H1 (cell line): ENCODE measurements at regions not wholly inside any gene's neighbourhood (a gene's known extent, or its start where the extent isn't known, plus 50 kb on each side); places are given as distances from the start of the nearest gene placed in this dataset.

Experiments used
- CTCF ChIA-PET: fragments of 300-600 bp; sonication (Branson Sonifier 250); formaldehyde crosslinking; loops from one replicate; lab custom pipeline; 2021; ENCODE audit not compliant: partially characterized antibody; lab: Charles Lee
- POLR2A ChIA-PET: fragments of 300-600 bp; sonication (Branson Sonifier 250); formaldehyde crosslinking; loops from one replicate; lab custom pipeline; 2021; ENCODE audit warnings: inconsistent platforms; ENCODE audit not compliant: partially characterized antibody; lab: Charles Lee
- DNase-seq, 2 experiments: peaks; one replicate each; pipeline versions ENCODE4 v3.0.0 to v3.0.0-alpha.2; 2010 to 2022; ENCODE audit warnings: low spot score in 2 of 2, low read depth in 1 of 2, mixed read lengths in 1 of 2
- FAIRE-seq: peaks from 2 replicates; lab custom pipeline; 2011; peaks lifted over from hg19 to GRCh38; lab: Jason Lieb, UNC
- H2AFZ ChIP-seq: 2 replicates; pipeline ENCODE4 v1.8.1; 2012; ENCODE audit warnings: low read length, inconsistent platforms
- H2AK5ac ChIP-seq: 2 replicates; pipeline ENCODE4 v1.6.1; 2013; ENCODE audit warnings: low read depth, low read length
- H2BK120ac ChIP-seq: replicated peaks from 2 replicates; pipeline ENCODE3; 2013; ENCODE audit warnings: low read depth, low read length, inconsistent platforms
- H2BK12ac ChIP-seq: 2 replicates; pipeline ENCODE4 v1.6.1; 2013; ENCODE audit warnings: low read depth, low read length
- H2BK15ac ChIP-seq: 2 replicates; pipeline ENCODE4 v1.6.1; 2013; ENCODE audit warnings: low read length
- H2BK20ac ChIP-seq: 2 replicates; pipeline ENCODE4 v1.6.1; 2013; ENCODE audit warnings: low read length
- H2BK5ac ChIP-seq: 2 replicates; pipeline ENCODE4 v1.6.1; 2013; ENCODE audit warnings: low read depth, low read length
- H3K14ac ChIP-seq: 2 replicates; pipeline ENCODE4 v1.6.1; 2013; ENCODE audit warnings: inconsistent platforms; ENCODE audit not compliant: insufficient read length
- H3K18ac ChIP-seq: 2 replicates; pipeline ENCODE4 v1.6.1; 2013; ENCODE audit warnings: low read length; ENCODE audit errors: extremely low read depth
- H3K23ac ChIP-seq: 2 replicates; pipeline ENCODE4 v1.6.1; 2013; ENCODE audit warnings: inconsistent platforms; ENCODE audit not compliant: insufficient read length
- H3K23me2 ChIP-seq: 2 replicates; pipeline ENCODE4 v1.6.1; 2013; ENCODE audit warnings: low read depth, low read length
- H3K27ac ChIP-seq: 2 replicates; pipeline ENCODE4 v1.6.1; 2011; ENCODE audit warnings: low read depth, low read length, inconsistent platforms
- H3K27me3 ChIP-seq, 4 experiments: replicated peaks in 1 of 4; 1 replicate in 1 of 4; 2 replicates in 3 of 4; pipeline versions ENCODE4 v1.6.1 to v1.8.1; 2011 to 2013; ENCODE audit warnings: low read length in 3 of 4, mild to moderate bottlenecking in 3 of 4, inconsistent platforms in 2 of 4, mixed read lengths in 2 of 4, moderate library complexity in 1 of 4; ENCODE audit not compliant: control insufficient read depth in 3 of 4, insufficient read depth in 3 of 4; ENCODE audit errors: extremely low read depth in 1 of 4
- H3K36me3 ChIP-seq, 4 experiments: 2 replicates each; pipeline versions ENCODE4 v1.6.1 to v1.8.1; 2011 to 2013; ENCODE audit warnings: mild to moderate bottlenecking in 4 of 4, low read length in 3 of 4, moderate library complexity in 2 of 4, control low read depth in 1 of 4, inconsistent platforms in 1 of 4; ENCODE audit not compliant: insufficient read depth in 4 of 4, control insufficient read depth in 2 of 4
- H3K4ac ChIP-seq: replicated peaks from 2 replicates; pipeline ENCODE3; 2013; ENCODE audit warnings: low read length, low read depth, mixed read lengths, inconsistent platforms; ENCODE audit not compliant: insufficient read length
- H3K4me1 ChIP-seq, 4 experiments: replicated peaks in 1 of 4; 1 replicate in 1 of 4; 2 replicates in 3 of 4; pipeline versions ENCODE4 v1.6.1 to v1.8.1; 2011 to 2013; ENCODE audit warnings: low read length in 3 of 4, inconsistent platforms in 2 of 4, mixed read lengths in 1 of 4; ENCODE audit not compliant: insufficient read depth in 4 of 4, control insufficient read depth in 3 of 4
- H3K4me2 ChIP-seq, 2 experiments: 2 replicates each; pipeline versions ENCODE4 v1.6.1 to v1.8.1; 2011 to 2013; ENCODE audit warnings: low read depth in 2 of 2, low read length in 2 of 2, control low read depth in 1 of 2, inconsistent platforms in 1 of 2, mild to moderate bottlenecking in 1 of 2; ENCODE audit not compliant: insufficient read depth in 1 of 2
- H3K4me3 ChIP-seq, 4 experiments: fragments of 200-600, 300-600 bp in 1 of 4; sonication (generic), shearing (Covaris generic), sonication (Bioruptor Twin) in 1 of 4; 2 replicates each; pipeline versions ENCODE4 v1.5.1 to v1.8.1; 2011 to 2016; ENCODE audit warnings: low read length in 4 of 4, low read depth in 3 of 4, control low read depth in 2 of 4, inconsistent platforms in 2 of 4, mild to moderate bottlenecking in 2 of 4, mixed read lengths in 1 of 4, moderate library complexity in 1 of 4; ENCODE audit not compliant: insufficient read depth in 2 of 4; ENCODE audit errors: extremely low read depth in 1 of 4
- H3K56ac ChIP-seq: replicated peaks from 2 replicates; pipeline ENCODE3; 2013; ENCODE audit warnings: low read depth, mild to moderate bottlenecking, mixed read lengths, low read length, inconsistent platforms; ENCODE audit not compliant: insufficient read length
- H3K79me1 ChIP-seq: 2 replicates; pipeline ENCODE4 v1.6.1; 2013; ENCODE audit warnings: low read depth, low read length, control low read depth
- H3K79me2 ChIP-seq, 2 experiments: 2 replicates each; pipeline versions ENCODE4 v1.6.1 to v1.8.1; 2012 to 2013; ENCODE audit warnings: low read length in 2 of 2, mild to moderate bottlenecking in 2 of 2, inconsistent platforms in 1 of 2; ENCODE audit not compliant: insufficient read depth in 2 of 2, control insufficient read depth in 1 of 2
- H3K9ac ChIP-seq, 4 experiments: replicated peaks in 1 of 4; 1 replicate in 1 of 4; 2 replicates in 3 of 4; pipeline versions ENCODE4 v1.6.1 to v1.8.1; 2011 to 2013; ENCODE audit warnings: low read depth in 3 of 4, low read length in 3 of 4, control low read depth in 2 of 4, mild to moderate bottlenecking in 2 of 4, moderate library complexity in 2 of 4, inconsistent platforms in 1 of 4; ENCODE audit errors: extremely low read depth in 1 of 4
- H3K9me3 ChIP-seq, 2 experiments: 2 replicates each; pipeline versions ENCODE4 v1.6.1 to v1.8.1; 2012 to 2013; ENCODE audit warnings: mild to moderate bottlenecking in 2 of 2, moderate library complexity in 2 of 2, control low read depth in 1 of 2, inconsistent platforms in 1 of 2, low read depth in 1 of 2, low read length in 1 of 2, mixed read lengths in 1 of 2; ENCODE audit not compliant: insufficient read depth in 2 of 2
- H4K20me1 ChIP-seq, 2 experiments: replicated peaks in 1 of 2; 2 replicates each; pipeline versions ENCODE3 to v1.8.1; 2011 to 2013; ENCODE audit warnings: inconsistent platforms in 2 of 2, low read length in 2 of 2, mild to moderate bottlenecking in 1 of 2; ENCODE audit not compliant: insufficient read depth in 2 of 2, control insufficient read depth in 1 of 2
- H4K5ac ChIP-seq: 2 replicates; pipeline ENCODE4 v1.6.1; 2013; ENCODE audit warnings: low read length, low read depth, mixed read lengths, inconsistent platforms; ENCODE audit not compliant: insufficient read length
- H4K8ac ChIP-seq: 2 replicates; pipeline ENCODE4 v1.8.0; 2013; ENCODE audit warnings: mild to moderate bottlenecking, moderate library complexity, low read length, inconsistent platforms; ENCODE audit not compliant: insufficient read depth; ENCODE audit errors: extremely low read depth
- H4K91ac ChIP-seq: replicated peaks from 2 replicates; pipeline ENCODE3; 2013; ENCODE audit warnings: low read length, mixed read lengths, inconsistent platforms; ENCODE audit not compliant: insufficient read length
- CHD2 ChIP-seq: IDR thresholded peaks from 2 replicates; pipeline ENCODE4 v1.6.1; 2012; ENCODE audit warnings: low read length, improper control_type of control experiment
- EGR1 ChIP-seq: IDR thresholded peaks from 2 replicates; pipeline ENCODE4 v1.6.1; 2011; ENCODE audit warnings: low read depth, low read length, borderline replicate concordance
- EZH2 ChIP-seq: fragments of 200-600 bp; sonication (generic); IDR thresholded peaks from 2 replicates; pipeline ENCODE4 v1.7.1; 2012; ENCODE audit warnings: low read depth, mild to moderate bottlenecking, moderate library complexity, low read length, inconsistent platforms; ENCODE audit not compliant: severe bottlenecking
- KDM1A ChIP-seq: fragments of 200-600, 300-600 bp; sonication (generic); IDR thresholded peaks from 2 replicates; pipeline ENCODE4 v1.7.1; 2016; ENCODE audit warnings: mild to moderate bottlenecking, low read length, borderline replicate concordance
- POLR2A ChIP-seq, 2 experiments: IDR thresholded peaks; 1 replicate in 1 of 2; 2 replicates in 1 of 2; pipeline ENCODE4 v1.6.1; 2011; ENCODE audit warnings: low read depth in 2 of 2, low read length in 2 of 2, mild to moderate bottlenecking in 2 of 2; ENCODE audit errors: control extremely low read depth in 1 of 2
- POU5F1 ChIP-seq: IDR thresholded peaks from 2 replicates; pipeline ENCODE4 v1.6.1; 2011; ENCODE audit warnings: low read depth, mild to moderate bottlenecking, low read length, moderate library complexity
- SP2 ChIP-seq: IDR thresholded peaks from 2 replicates; pipeline ENCODE4 v1.6.1; 2012; ENCODE audit warnings: mild to moderate bottlenecking, low read length, inconsistent platforms
- SRF ChIP-seq: IDR thresholded peaks from 2 replicates; pipeline ENCODE4 v1.6.1; 2011; ENCODE audit warnings: mild to moderate bottlenecking, low read depth, low read length, moderate library complexity
- WGBS, 2 experiments: shearing (Covaris generic) in 1 of 2; methylation state at CpG; one replicate each; pipeline versions ENCODE4 v1.1.6 to v1.1.7; 2013 to 2015; ENCODE audit warnings: low lambda C conversion rate in 2 of 2, mixed read lengths in 2 of 2, inconsistent platforms in 1 of 2, low coverage in 1 of 2, missing lambda C conversion rate in 1 of 2; ENCODE audit not compliant: insufficient replicate concordance in 2 of 2, insufficient coverage in 1 of 2, insufficient read length in 1 of 2; ENCODE audit errors: extremely low coverage in 1 of 2, missing lambda C conversion rate in 1 of 2; 5-methylcytosine and 5-hydroxymethylcytosine counted together

- no peaks in the 10 kb centered on the region for H3K23me2 ChIP-seq
- CTCF ChIA-PET, result interaction anchor here (0.7 to 1.6 kb wide), 4 partner anchors 45 to 707 kb away, joined by 3 to 4 read pairs (median 3); no protein-coding TSS in a partner anchor
- no peak for TF ChIP-seq EZH2
- no peak for TF ChIP-seq POLR2A (IDR thresholded peaks at IDR 0.05; ENCODE audit: control extremely low read depth in 1 of 2, low read depth in 2 of 2, low read length in 2 of 2)
- no peak for TF ChIP-seq SP2
- no peak for TF ChIP-seq EGR1
- no peak for TF ChIP-seq POU5F1
- no peak for TF ChIP-seq SRF
- no peak for TF ChIP-seq KDM1A
- no peak for TF ChIP-seq CHD2
Measured at GRCh38 chr2:236354973-236355595, 90.9 kb upstream of the ASB18 start.

More at GRCh38 chr2:236354973-236355595, 90.9 kb upstream of the ASB18 start:
- POLR2A ChIA-PET, result no interaction called here
- Histone ChIP-seq H3K36me3 (no peaks in the 10 kb centered on the region), H4K8ac (no peak overlapping the region; the same call in 1 of the 2 replicates), H4K5ac (no peak overlapping the region), H3K4me1 (peaks cover 0 to 2% (median 0%) of the 10 kb centered on the region in 4 experiments; a peak in 3 of 7 replicates), H2BK12ac (no peak overlapping the region), H3K27ac (no peak overlapping the region), H2BK120ac (no peak overlapping the region), H3K56ac (no peak overlapping the region), H3K9ac (no peak overlapping the region), H3K4me2 (no peak overlapping the region), H2BK20ac (no peak overlapping the region), H2AK5ac (no peak overlapping the region), H3K79me1 (no peaks in the 10 kb centered on the region), H3K4me3 (no peak overlapping the region), H3K18ac (no peak overlapping the region), H4K20me1 (peaks cover 0 to 3% of the 10 kb centered on the region in 2 experiments), H2BK15ac (no peak overlapping the region), H3K27me3 (no peaks in the 10 kb centered on the region), H3K23ac (no peak overlapping the region), H3K4ac (no peak overlapping the region), H3K14ac (no peak overlapping the region), H2AFZ (no peak overlapping the region), H2BK5ac (no peak overlapping the region), H3K9me3 (no peaks in the 10 kb centered on the region), H3K79me2 (no peaks in the 10 kb centered on the region), H4K91ac (no peak overlapping the region)
- DNase-seq (no peak), FAIRE-seq (no peak)
- 86% methylated on average over 20 of the region's 21 CpGs; no CpG with 5 or more reads in 1 of the 2 experiments for WGBS, 2 experiments
